GM18951 (cell line): ENCODE measurements at regions not wholly inside any gene's neighbourhood (a gene's known extent, or its start where the extent isn't known, plus 50 kb on each side); places are given as distances from the start of the nearest gene placed in this dataset.

Experiments used
- POLR2A ChIP-seq: IDR thresholded peaks from 4 replicates; pipeline ENCODE4 v1.6.1; 2011; ENCODE audit warnings: mild to moderate bottlenecking; ENCODE audit not compliant: insufficient read length, insufficient read depth; ENCODE audit errors: extremely low read depth
- in situ Hi-C: fragments of 300-500 bp; cut with MboI; formaldehyde crosslinking; loops from one replicate; pipeline ENCODE4 v1.12.0; 2022; ENCODE audit warnings: low sequenced_read_pairs, mixed read lengths, inconsistent platforms; ENCODE audit not compliant: unreplicated experiment

DNA sequence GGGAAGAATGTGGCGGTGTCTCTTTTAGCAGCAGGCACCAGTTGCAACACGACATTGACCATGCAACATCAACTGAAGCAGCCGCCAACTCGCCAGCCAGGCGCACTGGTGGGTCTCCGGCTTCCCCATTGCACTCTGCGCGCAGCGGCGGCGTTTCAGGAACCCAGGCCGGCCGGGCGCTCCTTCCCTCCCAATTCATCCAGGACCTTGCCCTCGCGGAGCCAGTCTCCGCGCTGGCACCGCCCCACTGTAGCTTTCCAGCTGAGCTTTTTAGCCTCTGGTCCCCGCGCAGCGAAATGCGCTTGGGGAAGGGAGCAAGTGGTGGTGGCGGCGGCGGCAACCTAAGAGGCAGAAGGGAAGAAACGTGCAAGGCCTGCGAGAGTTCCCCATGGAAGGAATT, 297.9 kb upstream of the RIMS1 start:
- in situ Hi-C loops: no loop called here
- no peak for TF ChIP-seq POLR2A

DNA sequence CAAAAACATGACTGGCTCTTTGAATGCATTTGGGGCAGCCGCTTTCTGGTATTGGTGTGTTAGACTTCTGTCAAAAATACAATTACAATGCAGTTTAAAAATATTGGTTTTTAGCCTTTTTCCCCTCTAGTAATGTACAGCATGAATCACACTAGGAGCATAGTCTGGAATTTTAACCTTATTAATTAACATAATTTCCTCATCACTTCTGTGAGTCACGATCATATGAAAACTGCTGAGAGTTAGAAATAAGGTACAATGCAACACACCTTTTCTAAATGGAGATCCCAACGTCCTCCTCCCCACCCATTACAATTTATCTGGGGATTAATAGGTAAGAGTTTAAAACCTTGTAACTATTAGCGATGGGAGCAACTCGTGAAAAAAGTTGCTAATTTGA, 297.1 kb upstream of the RIMS1 start:
- TF ChIP-seq POLR2A: no peak

DNA sequence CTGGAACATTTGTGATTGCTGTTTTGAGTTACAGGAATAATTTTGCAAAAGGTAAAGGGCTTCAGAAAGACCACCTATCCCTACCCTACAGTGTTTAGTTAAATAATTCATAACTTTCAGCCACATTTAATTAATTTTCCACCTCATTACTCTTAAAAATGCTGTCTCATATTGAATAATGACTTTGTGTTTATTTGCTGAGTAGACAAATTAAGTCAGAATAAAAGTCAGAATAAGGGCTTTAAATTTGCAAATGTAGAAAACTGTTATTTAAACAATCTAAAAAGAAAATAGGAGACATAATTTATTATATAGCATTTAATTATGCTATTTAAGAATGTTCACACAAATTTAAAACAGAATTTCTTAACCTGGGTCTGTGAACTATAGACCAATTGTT, 293.7 kb upstream of the RIMS1 start:
- in situ Hi-C loops: no loop called here
- no peak for TF ChIP-seq POLR2A

More for the DNA sequence above, 297.1 kb upstream of the RIMS1 start:
- in situ Hi-C loops: no loop called here

DNA sequence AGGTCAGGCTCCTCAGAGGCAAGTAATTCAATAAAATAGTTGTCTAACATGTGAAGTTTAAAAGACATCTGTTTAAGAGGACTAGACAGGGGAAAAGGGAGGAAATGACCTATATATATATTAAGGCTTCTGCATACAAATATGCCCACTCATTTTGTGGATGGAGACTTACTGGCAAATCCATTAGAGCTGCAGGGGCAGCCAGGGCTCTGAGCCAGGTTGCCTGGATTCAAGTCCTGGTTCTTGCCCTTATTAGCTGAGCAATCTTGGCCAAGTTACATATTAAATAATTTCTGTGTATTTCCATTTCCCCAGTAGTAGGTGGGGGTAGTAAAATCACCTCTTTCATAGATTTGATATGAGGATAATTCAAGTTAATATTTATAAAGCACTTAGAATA, 287.0 kb upstream of the RIMS1 start:
- TF ChIP-seq POLR2A: no peak
- in situ Hi-C loops: no loop called here

DNA sequence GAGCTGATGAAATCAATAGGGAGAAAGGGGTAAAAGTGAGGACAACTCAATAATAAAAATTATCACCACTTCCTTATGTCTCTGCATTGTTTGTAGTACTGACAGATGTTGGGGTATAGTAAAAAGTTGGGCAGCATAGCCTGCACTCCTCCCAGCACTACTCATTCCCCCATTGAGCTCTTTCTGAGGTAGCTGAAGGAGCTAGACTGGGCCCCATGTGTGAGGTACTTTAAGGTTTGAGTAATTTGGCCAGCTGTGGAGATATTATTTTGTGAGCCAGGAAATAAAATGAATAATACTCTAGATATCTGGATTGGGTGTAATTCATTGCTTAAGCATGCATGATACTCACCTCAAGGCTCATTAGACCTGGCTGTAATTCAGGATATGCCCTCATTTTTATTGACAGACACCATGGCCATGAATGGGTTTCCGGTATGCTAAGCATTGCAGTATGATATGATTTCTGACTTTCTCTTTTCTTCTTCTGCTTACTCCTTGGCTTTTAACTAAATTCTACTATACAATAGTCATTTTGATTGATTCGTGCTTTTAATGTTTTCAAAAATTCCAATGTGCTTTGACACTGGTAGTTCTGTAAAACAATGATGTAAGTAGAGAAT, 283.9 kb upstream of the RIMS1 start:
- TF ChIP-seq POLR2A: no peak
- in situ Hi-C loops: no loop called here

DNA sequence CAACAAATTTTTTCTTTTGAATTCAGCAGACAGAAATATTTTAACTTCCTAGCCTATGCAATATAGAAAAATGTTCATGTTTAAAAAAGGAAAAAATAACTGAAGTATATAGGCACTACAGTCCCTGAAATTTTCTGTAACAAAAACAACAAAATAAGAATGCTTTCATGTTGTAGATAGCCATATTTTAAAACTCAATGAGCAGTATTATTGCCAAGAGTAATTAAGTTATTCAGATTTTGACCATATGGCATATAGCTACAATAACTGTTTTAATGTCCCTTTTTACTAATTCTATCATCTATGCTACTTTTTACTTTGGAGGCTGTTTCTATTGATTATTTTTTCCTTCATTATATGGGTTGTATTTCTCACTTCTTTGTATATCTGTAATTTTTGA, 283.3 kb upstream of the RIMS1 start:
- in situ Hi-C loops: no loop called here
- TF ChIP-seq POLR2A: no peak

DNA sequence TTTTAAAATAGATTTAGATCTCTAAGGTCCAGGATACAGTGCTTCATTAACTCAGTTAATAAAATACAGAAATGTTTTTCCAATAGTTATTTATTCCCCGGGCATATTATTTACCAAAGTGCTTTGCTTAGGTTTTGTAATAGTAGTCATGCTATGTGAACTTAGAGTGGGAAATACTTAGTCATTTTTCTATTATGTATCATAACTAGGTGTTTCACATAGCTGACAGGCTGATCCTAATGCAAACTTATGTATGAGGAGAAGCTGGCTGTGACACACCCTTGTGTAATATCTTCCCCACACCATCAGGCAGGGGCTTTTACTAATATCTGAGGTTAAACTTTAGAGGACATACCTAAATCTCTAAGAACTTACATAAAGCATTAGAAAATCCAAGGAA, 277.7 kb upstream of the RIMS1 start:
- in situ Hi-C loops: no loop called here

DNA sequence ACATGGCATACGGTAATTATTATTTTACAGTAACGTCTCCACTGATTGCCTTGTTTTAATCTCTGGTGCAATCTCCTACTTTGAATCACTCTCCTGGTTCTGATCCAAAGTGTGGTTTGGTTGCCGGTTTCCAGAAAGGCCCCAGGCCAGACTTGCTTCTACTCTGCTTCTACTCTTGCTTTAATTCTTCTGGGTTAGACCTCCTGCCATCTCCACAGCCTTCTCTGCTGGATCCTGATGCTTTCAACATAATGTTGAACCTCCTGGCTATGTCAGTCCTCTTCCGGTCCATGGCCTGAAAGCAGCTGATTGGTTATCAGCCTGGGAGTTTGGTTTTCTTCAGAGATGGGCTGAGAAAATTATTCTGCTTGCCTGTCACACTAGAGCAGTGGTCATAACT, 266.5 kb upstream of the RIMS1 start:
- TF ChIP-seq POLR2A: no peak
- in situ Hi-C loops: no loop called here

More for the DNA sequence above, 277.7 kb upstream of the RIMS1 start:
- TF ChIP-seq POLR2A: no peak

DNA sequence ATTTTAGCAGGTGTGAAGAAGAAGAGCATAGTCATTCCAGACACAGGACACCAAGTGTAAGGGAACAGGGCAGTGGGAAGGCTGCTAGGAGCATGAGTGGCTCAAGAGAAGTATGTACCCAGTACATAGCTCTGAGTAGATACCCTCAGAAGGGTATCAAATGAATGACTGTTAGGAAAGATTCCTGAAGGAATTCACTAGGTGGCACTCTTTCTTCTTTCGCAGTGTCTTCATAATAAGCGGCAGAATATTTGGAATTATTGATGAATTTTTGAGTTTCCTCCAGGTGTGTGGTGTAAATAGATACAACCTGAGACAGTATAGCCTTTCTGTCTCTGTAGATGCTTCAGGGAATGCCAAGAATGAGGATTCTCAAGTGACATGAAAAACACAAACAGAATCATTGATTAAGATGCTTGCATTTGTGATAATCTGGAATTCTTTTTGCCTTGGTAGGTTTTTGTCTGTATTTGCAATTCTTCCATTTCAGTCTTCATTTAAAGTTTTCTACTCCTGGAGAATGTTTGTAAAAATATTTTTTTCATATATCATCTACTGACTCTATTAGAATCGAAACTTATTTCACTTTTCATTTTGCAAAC, 264.3 kb upstream of the RIMS1 start:
- in situ Hi-C loops: no loop called here
- no peak for TF ChIP-seq POLR2A

DNA sequence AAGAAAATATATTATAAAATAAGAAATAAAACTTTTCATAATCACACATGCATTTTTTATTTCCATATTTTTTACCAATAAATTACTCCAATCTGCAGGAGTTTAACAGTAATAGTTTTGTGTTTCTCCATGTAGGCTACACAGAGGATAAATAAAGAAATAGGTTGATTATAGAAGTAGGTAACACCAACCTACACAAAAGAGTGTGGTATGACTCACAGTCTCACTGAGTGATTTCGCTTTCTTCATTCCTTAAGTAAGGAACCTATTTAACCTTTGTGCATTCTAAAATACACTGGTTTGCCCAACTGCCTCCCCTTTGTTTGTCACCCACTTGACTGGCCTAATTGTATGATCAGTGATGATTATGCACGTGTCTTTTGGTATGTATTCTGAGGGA, 244.2 kb upstream of the RIMS1 start:
- TF ChIP-seq POLR2A: no peak
- in situ Hi-C loops: no loop called here

DNA sequence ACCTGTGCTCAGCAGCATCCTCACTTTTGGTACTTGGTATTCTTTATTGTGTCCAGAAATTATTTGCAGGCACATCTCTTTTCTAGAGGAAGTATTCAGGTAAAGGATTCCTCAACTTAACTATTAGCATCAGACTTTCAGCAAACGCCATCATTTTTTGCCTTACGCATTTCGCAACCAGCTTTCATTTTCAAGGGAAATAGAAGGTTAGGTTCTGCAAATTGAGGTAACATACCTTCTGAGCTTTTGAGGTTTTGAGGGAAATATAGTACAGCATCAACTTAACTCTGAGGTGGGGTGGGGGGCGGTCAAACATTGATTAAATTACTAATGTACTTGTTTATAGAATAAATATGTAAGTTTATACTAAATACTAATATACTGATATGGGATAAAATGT, 243.6 kb upstream of the RIMS1 start:
- TF ChIP-seq POLR2A: no peak

DNA sequence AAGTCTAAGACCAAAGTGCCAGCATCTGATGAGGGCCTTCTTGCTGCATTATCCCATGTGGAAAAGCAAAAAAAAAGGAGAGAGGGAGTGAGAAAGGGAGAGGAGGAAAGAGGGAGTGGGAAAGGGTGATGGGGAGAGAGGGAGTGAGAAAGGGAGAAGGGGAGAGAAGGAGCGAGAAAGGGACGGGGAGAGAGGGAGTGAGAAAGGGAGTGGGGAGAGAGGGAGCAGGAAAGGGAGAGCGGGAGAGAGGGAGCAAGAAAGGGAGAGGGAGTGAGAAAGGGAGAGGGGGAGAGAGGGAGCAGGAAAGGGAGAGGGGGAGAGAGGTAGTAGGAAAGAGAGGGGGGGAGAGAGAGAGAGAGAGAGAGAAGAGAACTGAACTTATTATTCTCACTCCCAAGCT, 241.1 kb upstream of the RIMS1 start:
- TF ChIP-seq POLR2A: no peak
- in situ Hi-C loops: no loop called here

More for the DNA sequence above, 243.6 kb upstream of the RIMS1 start:
- in situ Hi-C loops: no loop called here

DNA sequence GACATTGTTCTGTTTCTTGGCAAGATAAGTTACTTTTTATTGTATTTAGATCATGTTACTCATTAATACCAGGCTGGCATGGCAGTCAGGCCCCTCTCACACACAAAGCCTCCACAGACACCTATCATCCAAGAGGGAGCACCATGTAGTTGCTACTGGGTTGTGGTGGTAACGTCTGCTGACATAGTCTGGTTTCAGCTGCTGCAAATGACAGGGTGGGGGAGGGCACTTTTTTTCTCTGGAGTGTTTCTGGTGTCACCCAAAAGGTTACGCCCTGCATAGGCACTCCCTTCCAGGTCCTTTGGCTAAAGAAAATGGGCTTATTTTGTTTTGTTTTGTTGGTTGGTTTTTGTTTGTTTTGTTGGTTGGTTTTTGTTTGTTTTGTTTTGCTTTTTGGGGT, 236.4 kb upstream of the RIMS1 start:
- in situ Hi-C loops: no loop called here
- no peak for TF ChIP-seq POLR2A

DNA sequence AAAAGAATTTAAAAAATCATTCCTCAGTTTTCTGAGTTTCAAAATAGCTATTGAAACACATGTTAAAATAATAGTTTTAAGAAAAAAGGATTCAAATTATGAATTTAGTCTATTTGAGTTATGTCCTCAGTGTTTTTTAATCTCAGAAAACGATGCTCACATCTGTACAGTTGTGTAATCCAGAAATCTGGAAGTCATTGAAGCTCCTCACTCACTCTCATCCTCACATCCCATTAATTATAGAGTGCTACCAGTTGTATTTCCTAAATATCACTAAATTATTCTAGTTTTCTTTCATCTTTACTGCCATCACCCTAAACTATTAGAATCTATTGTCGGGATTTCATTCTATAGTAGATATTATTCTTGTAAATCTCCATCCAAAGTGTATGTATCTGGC, 234.7 kb upstream of the RIMS1 start:
- in situ Hi-C loops: no loop called here
- no peak for TF ChIP-seq POLR2A

DNA sequence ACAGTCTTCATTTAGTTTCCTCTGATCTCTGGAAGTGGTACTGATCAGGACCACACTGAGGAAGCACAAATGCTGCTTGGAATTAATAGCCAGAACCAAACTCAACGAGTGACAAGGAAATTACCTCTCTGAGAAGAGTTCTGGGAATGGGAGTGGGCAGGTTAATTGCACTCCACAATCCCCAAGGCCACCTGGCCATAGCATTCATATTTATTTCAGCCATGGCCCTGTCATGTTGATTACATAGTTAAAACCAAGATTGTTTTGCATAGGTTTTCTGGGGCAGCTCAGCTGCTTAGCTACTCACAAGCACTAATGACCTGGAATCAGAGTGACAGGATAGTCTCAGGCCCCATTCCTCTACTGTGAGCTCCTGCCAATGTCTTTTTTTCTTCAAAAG, 230.2 kb upstream of the RIMS1 start:
- TF ChIP-seq POLR2A: no peak
- in situ Hi-C loops: no loop called here

DNA sequence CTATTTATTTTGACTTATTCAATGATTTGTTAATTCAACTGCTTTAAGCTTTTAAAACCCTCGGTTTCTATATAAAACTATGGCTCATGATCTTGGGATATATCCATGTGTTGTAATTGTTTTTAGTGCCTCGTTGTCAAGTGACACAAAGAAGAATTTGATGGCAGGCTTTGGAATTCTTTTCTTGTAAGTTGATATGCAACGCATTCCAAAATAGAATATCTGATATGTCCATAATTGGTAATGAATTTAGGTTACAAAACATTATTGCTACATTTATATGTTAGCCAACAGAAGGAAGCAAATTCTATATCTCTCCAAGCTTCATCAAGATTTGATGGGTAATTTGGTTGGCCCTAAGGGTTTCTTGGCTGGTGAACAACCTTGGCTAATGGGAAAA, 220.4 kb upstream of the RIMS1 start:
- in situ Hi-C loops: no loop called here

More for the DNA sequence above, 220.4 kb upstream of the RIMS1 start:
- no peak for TF ChIP-seq POLR2A
